Upper lobe of right lung (tissue), 1 donor: ENCODE measurements at regions not wholly inside any gene's neighbourhood (a gene's known extent, or its start where the extent isn't known, plus 50 kb on each side); places are given as distances from the start of the nearest gene placed in this dataset.

Source experiments
- ATAC-seq: fragments of 200-7000 bp; cut with Tn5 transposase; one replicate; pipeline ENCODE4 v1.9.1; 2020; ENCODE audit warnings: mild to moderate bottlenecking, moderate library complexity
- DNase-seq: peaks from one replicate; pipeline ENCODE4 v3.0.0-alpha.2; 2020
- H3K27ac ChIP-seq: fragments of 200-600 bp; one replicate; pipeline ENCODE4 v1.8.0; 2022
- H3K27me3 ChIP-seq: fragments of 200-600 bp; one replicate; pipeline ENCODE4 v1.8.0; 2022; ENCODE audit warnings: mild to moderate bottlenecking
- H3K36me3 ChIP-seq: fragments of 200-600 bp; one replicate; pipeline ENCODE4 v1.8.0; 2022
- H3K4me1 ChIP-seq: fragments of 200-600 bp; one replicate; pipeline ENCODE4 v1.8.0; 2022
- H3K4me3 ChIP-seq: fragments of 200-600 bp; one replicate; pipeline ENCODE4 v1.8.0; 2022; ENCODE audit warnings: mild to moderate bottlenecking
- H3K9me3 ChIP-seq: fragments of 200-600 bp; one replicate; pipeline ENCODE4 v1.8.0; 2022
- intact Hi-C: fragments of 100-400 bp; cut with DNase I; formaldehyde crosslinking; loops from one replicate; pipeline ENCODE4 v1.11.0; 2022
- TF ChIP-seq, protein P1 (sequence below): fragments of 200-600 bp; IDR thresholded peaks from one replicate; pipeline ENCODE4 v1.8.0; 2022; ENCODE audit warnings: antibody characterized with exemption
- donor health status: DM: no; HTN: yes; CAD: no; lungs with severe emphysema.

DNA sequence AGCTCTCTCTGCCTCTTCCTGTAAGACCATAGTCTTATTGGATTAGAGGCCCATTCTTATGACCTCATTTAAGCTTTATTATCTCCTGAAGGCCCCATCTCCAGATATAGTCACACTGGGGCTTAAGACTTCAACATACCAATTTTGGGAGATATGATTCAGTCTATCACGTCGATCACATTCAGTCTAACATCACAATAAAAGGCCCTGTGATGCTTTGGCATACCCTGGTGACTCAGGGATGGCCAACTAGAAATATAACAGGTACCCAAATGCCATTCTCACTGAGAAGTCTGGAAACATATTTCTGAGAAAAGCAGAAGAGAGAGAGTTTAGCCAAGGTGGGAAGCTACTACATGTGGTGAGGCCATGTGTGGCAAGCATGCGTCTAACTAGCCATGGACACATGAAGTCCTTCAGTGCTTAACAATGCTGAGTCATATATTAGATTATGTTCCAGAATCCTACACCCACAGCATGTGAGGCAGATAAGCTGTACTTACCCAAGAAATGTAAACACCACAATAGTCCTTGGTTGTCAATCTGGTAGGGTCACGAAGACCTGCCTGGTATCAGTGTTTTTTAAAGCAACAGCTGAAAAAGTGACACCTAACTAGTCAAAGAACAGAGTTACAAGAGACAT lies 485.1 kb downstream of the FOXO1 start:
- intact Hi-C loops, result no loop called here
- DNase-seq (no peak), ATAC-seq (peak; percentile 85)
- no peaks in the 10 kb centered on the region for H3K27me3 ChIP-seq
- no peaks in the 10 kb centered on the region for H3K9me3 ChIP-seq
- TF ChIP-seq, protein P1, sequence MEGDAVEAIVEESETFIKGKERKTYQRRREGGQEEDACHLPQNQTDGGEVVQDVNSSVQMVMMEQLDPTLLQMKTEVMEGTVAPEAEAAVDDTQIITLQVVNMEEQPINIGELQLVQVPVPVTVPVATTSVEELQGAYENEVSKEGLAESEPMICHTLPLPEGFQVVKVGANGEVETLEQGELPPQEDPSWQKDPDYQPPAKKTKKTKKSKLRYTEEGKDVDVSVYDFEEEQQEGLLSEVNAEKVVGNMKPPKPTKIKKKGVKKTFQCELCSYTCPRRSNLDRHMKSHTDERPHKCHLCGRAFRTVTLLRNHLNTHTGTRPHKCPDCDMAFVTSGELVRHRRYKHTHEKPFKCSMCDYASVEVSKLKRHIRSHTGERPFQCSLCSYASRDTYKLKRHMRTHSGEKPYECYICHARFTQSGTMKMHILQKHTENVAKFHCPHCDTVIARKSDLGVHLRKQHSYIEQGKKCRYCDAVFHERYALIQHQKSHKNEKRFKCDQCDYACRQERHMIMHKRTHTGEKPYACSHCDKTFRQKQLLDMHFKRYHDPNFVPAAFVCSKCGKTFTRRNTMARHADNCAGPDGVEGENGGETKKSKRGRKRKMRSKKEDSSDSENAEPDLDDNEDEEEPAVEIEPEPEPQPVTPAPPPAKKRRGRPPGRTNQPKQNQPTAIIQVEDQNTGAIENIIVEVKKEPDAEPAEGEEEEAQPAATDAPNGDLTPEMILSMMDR, result no peak
- no peak overlapping the region for H3K4me3 ChIP-seq
- no peak overlapping the region for H3K27ac ChIP-seq
- H3K4me1 ChIP-seq, result no peaks in the 10 kb centered on the region
- H3K36me3 ChIP-seq, result no peaks in the 10 kb centered on the region

DNA sequence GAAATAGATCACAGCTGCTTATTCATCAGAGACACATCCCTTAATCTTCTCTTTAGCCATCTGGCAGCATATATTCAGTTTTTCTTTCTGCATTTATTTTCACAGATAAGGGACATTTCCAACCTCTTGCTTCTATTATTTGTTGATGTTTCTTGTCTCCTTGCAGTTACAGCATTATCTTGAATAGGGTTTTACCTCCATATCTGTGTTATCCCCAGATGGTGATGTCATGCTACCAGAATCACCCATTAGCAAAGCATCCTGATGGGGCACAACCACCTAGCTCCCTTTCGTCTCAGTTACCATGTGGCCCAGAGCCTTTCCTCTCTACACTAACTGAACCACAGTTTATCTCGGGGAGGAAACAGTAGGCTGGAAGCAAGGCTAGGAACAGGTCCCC lies 483.9 kb downstream of the FOXO1 start:
- no peaks in the 10 kb centered on the region for H3K4me1 ChIP-seq
- TF ChIP-seq, protein P1, result no peak
- no peak for ATAC-seq
- no peaks in the 10 kb centered on the region for H3K36me3 ChIP-seq
- H3K27ac ChIP-seq, result no peak overlapping the region
- H3K27me3 ChIP-seq, result no peaks in the 10 kb centered on the region
- intact Hi-C loops, result no loop called here
- no peaks in the 10 kb centered on the region for H3K9me3 ChIP-seq
- DNase-seq, result no peak
- H3K4me3 ChIP-seq, result no peak overlapping the region

DNA sequence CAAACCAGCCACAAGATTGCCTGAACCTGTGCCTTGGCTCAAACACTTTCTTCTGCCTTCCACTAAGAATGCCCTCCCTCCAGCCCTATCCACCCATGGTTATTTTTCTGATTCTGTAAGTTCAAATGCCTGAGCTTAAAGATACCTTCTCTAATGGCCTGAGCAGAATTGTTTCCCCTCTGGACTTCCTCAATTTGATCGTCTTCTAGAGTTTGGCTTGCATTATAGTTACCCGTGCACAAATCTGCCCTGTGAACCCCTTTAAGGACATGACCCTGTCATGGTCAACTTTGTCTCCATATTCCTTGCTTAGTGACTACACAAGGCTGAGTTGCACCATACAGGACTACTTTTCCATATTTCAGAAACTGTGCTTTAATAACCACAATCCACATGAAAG lies 481.0 kb downstream of the FOXO1 start:
- Histone ChIP-seq H3K36me3 (no peaks in the 10 kb centered on the region), H3K27ac (no peak overlapping the region), H3K27me3 (no peaks in the 10 kb centered on the region), H3K4me3 (no peak overlapping the region), H3K4me1 (peaks cover 7% of the 10 kb centered on the region), H3K9me3 (no peaks in the 10 kb centered on the region)
- DNase-seq (no peak), ATAC-seq (no peak)
- intact Hi-C loops, result no loop called here
- TF ChIP-seq, protein P1, result no peak

DNA sequence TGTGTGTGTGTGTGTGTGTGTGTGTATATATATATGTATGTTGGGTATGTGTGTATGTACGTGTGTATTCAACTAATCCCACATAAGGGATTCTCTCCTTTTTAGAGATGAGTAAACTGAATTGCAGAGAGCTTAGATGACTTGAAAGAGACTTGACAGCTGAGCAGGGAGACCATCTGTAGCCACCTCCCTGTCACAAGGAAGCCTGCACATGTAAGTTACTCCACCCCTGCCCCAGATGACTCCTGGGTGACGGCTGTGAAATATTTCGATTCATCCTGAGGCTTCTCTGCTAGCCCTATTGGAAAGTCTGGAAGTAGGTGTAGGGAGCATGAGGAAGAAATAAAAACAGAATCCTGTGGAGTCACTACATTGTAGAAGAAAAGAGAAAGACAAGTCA lies 480.4 kb downstream of the FOXO1 start:
- Histone ChIP-seq H3K27ac (no peak overlapping the region), H3K36me3 (no peaks in the 10 kb centered on the region), H3K4me3 (no peak overlapping the region), H3K9me3 (no peaks in the 10 kb centered on the region), H3K4me1 (peaks cover 14% of the 10 kb centered on the region), H3K27me3 (no peaks in the 10 kb centered on the region)
- no peak for ATAC-seq
- no peak for DNase-seq
- TF ChIP-seq, protein P1, result no peak
- intact Hi-C loops, result no loop called here

DNA sequence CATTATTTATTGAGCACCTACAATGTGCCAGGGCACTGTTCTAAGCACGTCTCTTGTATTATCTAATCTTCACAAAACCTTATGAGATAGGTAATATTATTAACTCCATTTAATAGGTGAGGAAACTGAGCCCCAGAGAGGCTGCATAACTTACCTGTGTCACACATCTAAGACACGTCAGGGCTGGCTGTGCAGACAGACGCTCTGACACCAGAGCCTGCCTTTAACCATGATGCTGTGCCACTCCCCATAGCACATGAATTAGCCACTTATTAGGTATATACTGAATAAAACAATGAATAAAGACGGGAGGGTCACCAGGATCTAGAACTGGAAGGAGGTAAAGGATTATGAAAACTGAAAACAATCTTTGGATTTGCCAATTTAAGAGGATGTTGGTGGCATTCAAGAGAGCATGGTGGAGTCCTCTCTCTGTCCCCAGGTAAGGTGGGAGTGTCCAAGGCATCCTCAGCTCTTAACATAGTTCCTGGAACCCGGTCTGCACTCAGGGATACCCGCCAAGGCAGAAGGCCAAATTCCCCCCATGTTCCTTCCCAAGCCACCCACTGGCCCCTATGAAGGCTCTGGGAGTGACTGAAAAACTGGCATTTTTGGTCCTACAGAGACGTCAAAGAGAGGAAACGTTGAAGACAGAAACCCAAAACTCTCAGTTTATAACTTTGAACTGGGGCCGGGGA lies 479.7 kb downstream of the FOXO1 start:
- H3K27ac ChIP-seq, result no peak overlapping the region
- H3K4me3 ChIP-seq, result no peak overlapping the region
- ATAC-seq, result no peak
- no peak for DNase-seq
- no peaks in the 10 kb centered on the region for H3K36me3 ChIP-seq
- H3K9me3 ChIP-seq, result no peaks in the 10 kb centered on the region
- peaks cover 21% of the 10 kb centered on the region for H3K4me1 ChIP-seq
- intact Hi-C loops, result no loop called here
- no peaks in the 10 kb centered on the region for H3K27me3 ChIP-seq
- TF ChIP-seq, protein P1, result no peak
